ENCODE measurements at regions not wholly inside any gene's neighbourhood (a gene's known extent, or its start where the extent isn't known, plus 50 kb on each side); places are given as distances from the start of the nearest gene placed in this dataset.

- no peak for TF ChIP-seq CTCF (IDR thresholded peaks at IDR 0.05; ENCODE audit: borderline replicate concordance, extremely low read depth, insufficient read depth)
- peak; percentile 84 for FAIRE-seq
- Histone ChIP-seq H3K36me3 (ENCODE audit: control insufficient read depth in 2 of 3, insufficient read depth in 3 of 3, low read length in 3 of 3) (no peaks in the 10 kb centered on the region), H3K4me3 (ENCODE audit: low read length in 3 of 3) (peak overlapping the region in 1 of 3 donors; percentile 13), H3K9me3 (ENCODE audit: control insufficient read depth in 2 of 3, insufficient read depth in 1 of 3, low read length in 3 of 3) (no peaks in the 10 kb centered on the region), H3K27ac (ENCODE audit: low read depth in 2 of 2, low read length in 2 of 2) (no peak overlapping the region), H3K4me1 (ENCODE audit: control insufficient read depth in 2 of 3, insufficient read depth in 2 of 3, low read depth in 1 of 3, low read length in 3 of 3) (peaks cover 3 to 13% (median 11%) of the 10 kb centered on the region in 3 donors), H3K9ac (ENCODE audit: low read length in 3 of 3) (no peak overlapping the region), H3K27me3 (ENCODE audit: control insufficient read depth, insufficient read depth, low read length) (no peaks in the 10 kb centered on the region)
- peak in 3 of 5 donors; percentile 30 to 80 (median 72) for DNase-seq
- intact Hi-C loops (cut with DNase I) = no loop called here
Measured at GRCh38 chr5:68652534-68652965, 437.0 kb downstream of the PIK3R1 start.

GRCh38 chr5:68653471-68653870 is 437.9 kb downstream of the PIK3R1 start:
- Histone ChIP-seq H3K27ac (ENCODE audit: low read depth in 2 of 2, low read length in 2 of 2) (peak overlapping the region; percentile 8 to 18), H3K4me3 (ENCODE audit: low read length in 3 of 3) (no peak overlapping the region), H3K36me3 (ENCODE audit: control insufficient read depth in 2 of 3, insufficient read depth in 3 of 3, low read length in 3 of 3) (no peaks in the 10 kb centered on the region), H3K4me1 (ENCODE audit: control insufficient read depth in 2 of 3, insufficient read depth in 2 of 3, low read depth in 1 of 3, low read length in 3 of 3) (peaks cover 3 to 13% (median 11%) of the 10 kb centered on the region in 3 donors), H3K9me3 (ENCODE audit: control insufficient read depth in 2 of 3, insufficient read depth in 1 of 3, low read length in 3 of 3) (no peaks in the 10 kb centered on the region), H3K27me3 (ENCODE audit: control insufficient read depth, insufficient read depth, low read length) (no peaks in the 10 kb centered on the region), H3K9ac (ENCODE audit: low read length in 3 of 3) (no peak overlapping the region)
- intact Hi-C loops (cut with DNase I) = no loop called here
- TF ChIP-seq CTCF (IDR thresholded peaks at IDR 0.05; ENCODE audit: borderline replicate concordance, extremely low read depth, insufficient read depth) = no peak
- FAIRE-seq = no peak
- no peak for DNase-seq

- no peak for TF ChIP-seq CTCF (IDR thresholded peaks at IDR 0.05; ENCODE audit: borderline replicate concordance, extremely low read depth, insufficient read depth)
- no peaks in the 10 kb centered on the region for H3K36me3 ChIP-seq (ENCODE audit: control insufficient read depth in 2 of 3, insufficient read depth in 3 of 3, low read length in 3 of 3)
- peak in 1 of 5 donors; percentile 54 for DNase-seq
- FAIRE-seq = no peak
- H3K27me3 ChIP-seq (ENCODE audit: control insufficient read depth, insufficient read depth, low read length) = no peaks in the 10 kb centered on the region
- no peak overlapping the region for H3K9ac ChIP-seq (ENCODE audit: low read length in 3 of 3)
- H3K4me3 ChIP-seq (ENCODE audit: low read length in 3 of 3) = no peak overlapping the region
- intact Hi-C loops (cut with DNase I) = no loop called here
- H3K27ac ChIP-seq (ENCODE audit: low read depth in 2 of 2, low read length in 2 of 2) = no peak overlapping the region
- peaks cover 3 to 9% (median 6%) of the 10 kb centered on the region in 3 donors for H3K4me1 ChIP-seq (ENCODE audit: control insufficient read depth in 2 of 3, insufficient read depth in 2 of 3, low read depth in 1 of 3, low read length in 3 of 3)
- H3K9me3 ChIP-seq (ENCODE audit: control insufficient read depth in 2 of 3, insufficient read depth in 1 of 3, low read length in 3 of 3) = no peaks in the 10 kb centered on the region
Measured at GRCh38 chr5:68657055-68657961, 436.5 kb upstream of the SLC30A5 start.

Data from kidney (tissue), 13 donors.